ENCODE measurements at regions not wholly inside any gene's neighbourhood (a gene's known extent, or its start where the extent isn't known, plus 50 kb on each side); places are given as distances from the start of the nearest gene placed in this dataset.
"Not testable (repeated sequence)": the region's sequence is repeated elsewhere in the genome, so short reads cannot be mapped to it uniquely, and the experiment has no call there.

GRCh38 chr1:200316148-200316803, 93.6 kb downstream of the ZNF281 start:
- no peak for DNase-seq

GRCh38 chr1:200314085-200314750, 95.6 kb downstream of the ZNF281 start:
- no peak for DNase-seq

GRCh38 chr1:200311256-200311655, 98.6 kb downstream of the ZNF281 start:
- DNase-seq: no peak

DNA sequence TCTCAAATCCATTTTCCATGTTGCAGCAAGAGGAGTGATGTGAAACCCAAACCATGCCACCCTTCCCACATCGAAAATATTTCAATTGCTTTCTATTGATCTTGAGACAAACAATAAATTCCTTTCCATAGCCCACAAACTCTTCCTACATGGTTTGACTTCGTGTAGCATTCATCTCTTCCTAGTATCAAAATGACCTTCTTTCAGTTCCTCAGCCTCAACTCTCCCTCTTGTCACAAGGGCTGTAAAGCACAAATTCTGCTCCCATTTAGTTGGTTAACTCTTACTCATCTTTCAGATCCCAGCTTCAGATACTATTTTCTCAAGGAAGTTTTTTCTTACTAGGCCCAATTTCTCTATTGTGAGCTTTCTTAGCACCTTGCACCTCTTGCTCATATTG, 99.0 kb downstream of the ZNF281 start:
- no peak for DNase-seq

- DNase-seq: no peak
Observed at GRCh38 chr1:200307755-200308066, 102.1 kb downstream of the ZNF281 start.

DNA sequence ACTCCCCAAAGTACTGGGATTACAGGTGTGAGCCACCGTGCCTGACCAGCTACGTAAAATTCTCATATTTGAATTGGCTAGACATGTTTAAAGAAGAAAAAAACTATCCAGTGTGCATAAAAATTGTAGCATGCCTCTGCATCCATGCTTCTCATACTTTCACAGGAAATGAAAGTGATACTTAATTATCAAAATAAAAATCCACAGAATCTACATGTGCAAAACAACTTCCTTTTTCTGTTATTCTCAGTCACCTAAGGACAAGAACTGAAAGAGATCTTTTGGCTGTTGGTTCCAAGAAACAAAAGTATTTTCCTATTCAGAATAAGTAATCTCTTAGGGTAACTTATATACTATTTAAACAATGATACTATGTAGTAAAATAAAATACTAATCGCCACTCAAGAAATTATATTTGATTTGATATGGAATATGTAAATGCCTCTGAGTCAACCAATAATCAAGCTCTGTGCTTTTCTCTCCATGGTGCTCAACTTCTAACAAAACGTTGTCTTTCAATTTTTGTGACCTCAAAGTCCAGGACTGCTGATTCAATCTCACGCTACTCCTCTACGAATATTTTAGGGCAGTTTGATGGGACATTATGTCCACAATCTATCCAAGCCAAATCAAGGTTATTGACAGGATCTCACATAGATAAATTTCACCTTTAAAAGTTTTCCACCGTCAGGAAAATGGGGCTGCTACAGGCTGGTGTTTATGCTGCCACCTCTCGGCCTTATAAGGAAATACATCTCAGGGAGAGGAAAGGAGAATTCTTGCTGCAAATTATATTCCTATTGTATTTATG, 102.7 kb downstream of the ZNF281 start:
- peak; percentile 42 for DNase-seq

- no peak for DNase-seq
Observed at GRCh38 chr1:200305806-200306205, 104.0 kb downstream of the ZNF281 start.

DNA sequence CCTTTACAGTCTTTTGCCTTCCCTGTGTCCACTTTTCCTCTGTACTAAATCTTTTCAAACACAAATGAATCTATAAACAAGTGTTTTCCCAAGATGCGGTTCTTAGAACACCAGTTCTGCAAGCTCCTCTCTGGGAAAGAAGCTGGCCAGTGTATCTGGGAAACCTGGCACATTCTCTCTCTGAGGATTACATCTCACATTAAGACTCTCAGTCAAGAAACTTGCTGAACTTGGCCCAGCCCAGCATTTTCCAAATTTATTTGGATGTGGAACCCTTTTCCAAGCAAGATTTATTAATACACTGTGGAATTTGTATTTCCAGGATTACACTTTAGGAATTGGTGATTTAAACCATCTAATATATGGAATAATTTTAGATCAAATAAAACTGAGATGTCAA, 105.7 kb downstream of the ZNF281 start:
- no peak for DNase-seq

DNA sequence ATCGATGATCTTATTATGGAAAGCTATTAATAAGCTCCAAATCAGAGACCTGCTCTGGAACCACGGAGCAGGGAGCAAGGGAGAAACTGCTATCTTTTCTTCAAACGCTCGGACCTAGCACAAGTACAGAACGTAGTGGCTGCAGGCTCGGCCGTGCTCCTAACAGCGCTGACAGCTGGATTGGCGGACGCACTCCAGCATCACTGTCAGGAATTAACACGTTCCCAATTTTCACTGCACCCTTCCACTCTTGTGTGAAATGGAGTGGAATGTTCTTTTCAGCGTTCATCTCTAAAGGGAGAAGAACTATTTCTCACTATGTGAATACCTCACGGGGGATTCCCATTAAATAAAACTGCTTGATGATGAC, 106.9 kb downstream of the ZNF281 start:
- no peak for DNase-seq

DNA sequence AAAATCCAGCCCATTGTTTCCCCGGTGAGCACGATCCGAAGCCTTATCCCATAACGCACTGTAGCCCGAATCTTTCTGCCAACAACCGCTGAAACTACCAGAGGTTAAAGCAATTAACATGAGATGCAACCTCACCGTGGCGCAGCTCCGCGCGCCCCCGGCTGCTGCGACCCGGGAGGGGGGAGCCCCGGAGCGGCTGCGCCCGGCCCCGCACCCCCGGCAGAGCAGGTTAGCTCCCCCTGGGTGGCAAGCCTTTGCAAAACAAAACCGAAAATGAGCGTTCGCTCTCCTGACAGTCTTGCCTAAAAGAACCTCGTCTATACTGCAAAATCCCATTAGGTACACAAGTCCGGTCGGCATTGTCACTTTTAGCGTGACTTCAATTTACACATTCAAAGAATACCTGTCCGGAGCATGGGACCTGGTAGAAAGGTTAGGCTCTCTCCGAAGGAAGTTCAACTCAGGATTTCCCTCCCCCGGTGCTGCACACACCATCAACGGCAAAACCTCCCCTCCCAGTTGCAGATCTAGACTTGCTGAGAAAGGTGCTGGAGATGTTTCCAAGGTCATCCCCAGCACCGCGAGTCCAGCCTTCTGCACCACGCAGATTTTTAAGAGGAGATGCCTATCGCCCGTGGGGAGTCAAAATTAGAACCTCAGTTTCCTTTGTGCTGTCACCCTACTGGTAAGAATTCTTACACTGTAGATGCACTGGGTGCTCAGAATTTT, 107.5 kb downstream of the ZNF281 start:
- peak; percentile 41 for DNase-seq

- DNase-seq: no peak
Observed at GRCh38 chr1:200301152-200301551, 108.7 kb downstream of the ZNF281 start.

DNA sequence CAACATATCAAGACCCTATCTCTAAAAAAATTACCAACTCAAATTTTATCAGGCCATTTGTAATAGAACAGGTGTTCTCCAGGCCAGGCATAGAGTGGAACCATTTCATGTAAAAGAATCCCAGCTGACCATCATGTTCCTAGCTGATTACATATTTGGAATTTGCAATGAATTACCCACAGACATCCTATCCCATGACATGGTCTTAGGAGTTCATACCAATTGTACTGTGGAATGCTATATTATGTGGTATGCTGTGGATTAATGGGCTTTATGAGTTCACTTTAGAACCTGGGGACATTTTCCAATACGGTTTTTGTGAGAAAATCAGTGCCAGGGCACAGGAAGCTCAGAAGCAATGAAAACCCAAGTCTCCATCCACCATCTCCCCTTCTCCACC, 110.3 kb downstream of the ZNF281 start:
- DNase-seq: no peak

GRCh38 chr1:200298242-200298641, 111.6 kb downstream of the ZNF281 start:
- DNase-seq: no peak

GRCh38 chr1:200296091-200296661, 113.7 kb downstream of the ZNF281 start:
- DNase-seq: no peak

GRCh38 chr1:200294241-200294640, 115.6 kb downstream of the ZNF281 start:
- no peak for DNase-seq

DNA sequence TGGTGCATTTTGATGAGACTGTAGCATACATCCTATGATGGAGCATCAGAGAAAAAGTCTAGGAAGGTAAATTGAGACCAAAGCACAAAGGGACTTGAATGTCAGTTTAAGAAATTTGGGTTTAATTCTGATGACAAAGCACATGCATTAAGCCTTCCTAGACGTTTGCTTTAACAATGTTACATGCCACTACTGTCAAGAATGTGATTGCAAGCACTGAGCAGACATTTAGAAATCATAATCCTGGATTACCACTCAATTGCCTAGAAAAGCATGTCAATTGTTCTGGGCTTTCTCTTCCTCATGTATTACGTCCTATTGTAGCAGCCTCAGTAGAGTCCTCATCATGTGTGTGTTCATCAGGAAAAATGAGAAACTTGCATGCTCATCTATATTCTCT, 117.1 kb downstream of the ZNF281 start:
- no peak for DNase-seq

GRCh38 chr1:200291106-200291505, 118.7 kb downstream of the ZNF281 start:
- DNase-seq: no peak

DNA sequence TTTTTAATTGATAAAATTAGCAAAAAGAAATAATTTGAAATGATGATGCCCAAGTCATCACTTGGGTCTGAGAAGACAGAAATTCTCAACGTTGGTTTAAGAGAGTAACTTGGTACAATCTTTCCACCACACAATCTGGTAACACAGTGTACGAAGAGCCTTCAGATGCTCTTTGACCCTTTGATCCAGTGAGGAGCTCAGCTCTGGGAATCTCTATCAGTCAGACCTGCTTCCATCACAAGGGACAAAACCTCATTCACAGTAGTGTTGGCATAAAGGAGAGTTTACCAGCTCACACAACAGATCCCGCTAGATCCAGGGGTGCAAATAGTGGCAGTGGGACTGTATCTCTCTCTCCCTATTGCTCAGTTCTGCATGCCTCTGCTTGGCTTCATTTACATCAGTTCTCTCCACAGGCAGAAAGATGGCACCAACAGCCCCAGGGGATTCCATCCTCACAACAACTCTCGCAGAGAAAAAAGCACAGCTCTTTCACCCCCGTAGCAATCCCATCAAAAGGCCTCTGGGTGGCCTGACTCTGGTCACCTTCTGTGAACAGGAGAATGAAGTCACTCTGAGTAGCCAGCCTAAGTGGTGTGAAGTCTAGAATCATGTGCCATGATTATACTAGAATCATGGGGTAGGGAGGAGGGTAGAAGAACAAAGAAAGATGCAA, 119.7 kb downstream of the ZNF281 start:
- DNase-seq: no peak

DNA sequence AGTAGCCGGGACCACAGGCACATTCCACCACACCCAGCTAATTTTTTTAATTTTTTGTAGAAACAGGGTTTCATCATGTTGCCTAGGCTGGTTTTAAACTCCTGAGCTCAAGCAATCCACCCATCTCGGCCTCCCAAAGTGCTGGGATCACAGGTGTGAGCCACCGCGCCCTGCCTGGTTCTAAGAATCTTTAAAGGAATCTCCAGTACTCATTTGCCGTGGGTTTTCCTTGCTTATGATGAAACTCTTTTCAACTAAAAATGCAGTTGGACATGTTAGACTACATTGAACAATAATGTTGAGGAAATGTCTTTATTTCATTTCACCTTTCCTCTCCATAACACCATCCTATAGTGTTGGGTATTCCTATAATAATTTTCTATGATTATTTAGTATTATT, 121.6 kb downstream of the ZNF281 start:
- DNase-seq: no peak

DNA sequence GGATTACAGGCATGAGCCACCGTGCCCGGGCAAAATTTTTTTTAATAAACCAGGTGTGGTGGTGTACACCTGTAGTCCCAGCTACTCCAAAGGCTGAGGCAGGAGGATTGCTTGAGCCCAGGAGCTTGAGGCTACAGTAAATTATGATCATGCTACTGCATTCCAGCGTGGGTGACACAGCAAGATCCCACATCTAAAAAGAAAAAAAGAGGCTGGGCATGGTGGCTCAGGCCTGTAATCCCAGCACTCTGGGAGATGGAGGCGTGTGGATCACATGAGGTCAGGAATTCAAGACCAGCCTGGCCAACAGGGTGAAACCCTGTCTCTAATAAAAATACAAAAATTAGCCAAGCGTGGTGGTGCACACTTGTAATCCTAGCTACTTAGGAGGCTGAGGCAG, 125.6 kb downstream of the ZNF281 start:
- not testable (repeated sequence) for DNase-seq

- DNase-seq: no peak
Observed at GRCh38 chr1:200282497-200283122, 127.2 kb downstream of the ZNF281 start.

DNA sequence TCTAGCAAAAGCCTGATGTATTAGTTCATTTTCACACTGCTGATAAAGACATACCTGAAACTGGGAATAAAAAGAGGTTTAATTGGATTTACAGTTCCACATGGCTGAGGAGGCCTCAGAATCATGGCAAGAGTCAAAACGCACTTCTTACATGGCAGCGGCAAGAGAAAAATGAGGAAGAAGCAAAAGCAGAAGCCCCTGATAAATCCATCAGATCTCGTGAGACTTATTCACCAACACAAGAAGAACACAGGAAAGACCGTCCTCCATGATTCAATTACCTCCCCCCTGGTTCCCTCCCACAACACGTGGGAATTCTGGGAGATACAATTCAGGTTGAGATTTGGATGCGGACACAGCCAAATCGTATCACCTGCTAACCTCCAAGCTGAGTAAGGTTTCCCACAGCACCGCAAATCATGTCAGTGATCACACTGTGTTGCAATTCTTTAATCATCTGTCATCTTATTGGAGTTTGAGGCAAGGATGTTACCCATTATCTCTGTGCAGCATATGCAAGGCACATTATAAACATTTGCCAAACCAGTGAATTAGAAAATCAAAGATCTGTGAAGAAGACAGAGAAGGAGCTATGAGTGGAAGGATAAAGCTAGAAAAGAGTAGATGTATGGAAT, 128.5 kb downstream of the ZNF281 start:
- no peak for DNase-seq

Data from activated CD4-positive, alpha-beta T cell treated with anti-CD3 and anti-CD28 coated beads, Interleukin-2, amount 50 U/mL, for 16 hours (primary cell).